Progenitor cell of endocrine pancreas (in vitro differentiated cells): ENCODE measurements at regions not wholly inside any gene's neighbourhood (a gene's known extent, or its start where the extent isn't known, plus 50 kb on each side); places are given as distances from the start of the nearest gene placed in this dataset.

ENCODE experiments used
- DNase-seq: peaks from one replicate; pipeline ENCODE4 v3.0.0; 2021; ENCODE audit warnings: low spot score; ENCODE audit not compliant: unreplicated experiment
- H3K27ac Mint-ChIP-seq: 2 replicates; pipeline ENCODE4 v1.8.0; 2021; ENCODE audit warnings: mild to moderate bottlenecking, moderate library complexity, mixed read lengths
- H3K27me3 Mint-ChIP-seq: 2 replicates; pipeline ENCODE4 v1.8.0; 2021; ENCODE audit warnings: mixed read lengths
- H3K36me3 Mint-ChIP-seq: 2 replicates; pipeline ENCODE4 v1.8.0; 2022; ENCODE audit warnings: mixed read lengths; ENCODE audit not compliant: insufficient read depth
- H3K4me1 Mint-ChIP-seq: 2 replicates; pipeline ENCODE4 v1.8.0; 2021; ENCODE audit warnings: low read depth, mixed read lengths
- H3K4me3 Mint-ChIP-seq: 2 replicates; pipeline ENCODE4 v1.8.0; 2021; ENCODE audit warnings: low read depth, mild to moderate bottlenecking, moderate library complexity, mixed read lengths
- H3K9me3 Mint-ChIP-seq: 2 replicates; pipeline ENCODE4 v1.8.0; 2021; ENCODE audit warnings: low read depth, mixed read lengths
- CTCF ChIP-seq: fragments of 200-600 bp; sonication (generic); IDR thresholded peaks from one replicate; pipeline ENCODE4 v1.5.0; 2021; ENCODE audit warnings: antibody characterized with exemption, mild to moderate bottlenecking; ENCODE audit not compliant: unreplicated experiment

GRCh38 chr4:12723849-12724447 lies 760.2 kb downstream of the RAB28 start:
- DNase-seq = no peak
- Mint-ChIP-seq H3K27ac (peak overlapping the region; percentile 19), H3K4me1 (peaks cover 11% of the 10 kb centered on the region), H3K36me3 (no peaks in the 10 kb centered on the region), H3K9me3 (no peaks in the 10 kb centered on the region), H3K27me3 (no peaks in the 10 kb centered on the region), H3K4me3 (no peak overlapping the region)
- peak; percentile 11 for TF ChIP-seq CTCF

GRCh38 chr4:12716896-12717295 lies 767.2 kb downstream of the RAB28 start:
- Mint-ChIP-seq H3K27me3 (no peaks in the 10 kb centered on the region), H3K36me3 (no peaks in the 10 kb centered on the region), H3K4me1 (no peaks in the 10 kb centered on the region), H3K27ac (no peak overlapping the region), H3K9me3 (peaks cover 2% of the 10 kb centered on the region), H3K4me3 (no peak overlapping the region)
- TF ChIP-seq CTCF = no peak
- no peak for DNase-seq

GRCh38 chr4:12712648-12713339 lies 771.3 kb downstream of the RAB28 start:
- no peak overlapping the region for H3K27ac Mint-ChIP-seq
- no peaks in the 10 kb centered on the region for H3K36me3 Mint-ChIP-seq
- H3K4me1 Mint-ChIP-seq = no peaks in the 10 kb centered on the region
- no peak for TF ChIP-seq CTCF
- H3K27me3 Mint-ChIP-seq = no peaks in the 10 kb centered on the region
- peaks cover 2% of the 10 kb centered on the region for H3K9me3 Mint-ChIP-seq
- no peak for DNase-seq
- no peak overlapping the region for H3K4me3 Mint-ChIP-seq

GRCh38 chr4:12707381-12708175 lies 776.6 kb downstream of the RAB28 start:
- H3K4me1 Mint-ChIP-seq = no peaks in the 10 kb centered on the region
- no peaks in the 10 kb centered on the region for H3K36me3 Mint-ChIP-seq
- no peak overlapping the region for H3K4me3 Mint-ChIP-seq
- no peaks in the 10 kb centered on the region for H3K27me3 Mint-ChIP-seq
- no peak overlapping the region for H3K27ac Mint-ChIP-seq
- H3K9me3 Mint-ChIP-seq = no peaks in the 10 kb centered on the region
- TF ChIP-seq CTCF = no peak
- DNase-seq = no peak

GRCh38 chr4:12703036-12703435 lies 781.1 kb downstream of the RAB28 start:
- no peak for TF ChIP-seq CTCF
- no peaks in the 10 kb centered on the region for H3K27me3 Mint-ChIP-seq
- H3K27ac Mint-ChIP-seq = no peak overlapping the region
- no peak for DNase-seq
- no peaks in the 10 kb centered on the region for H3K4me1 Mint-ChIP-seq
- H3K9me3 Mint-ChIP-seq = peaks cover 3% of the 10 kb centered on the region
- H3K4me3 Mint-ChIP-seq = no peak overlapping the region
- no peaks in the 10 kb centered on the region for H3K36me3 Mint-ChIP-seq
